Fibroblast of pulmonary artery (primary cell): ENCODE measurements at regions not wholly inside any gene's neighbourhood (a gene's known extent, or its start where the extent isn't known, plus 50 kb on each side); places are given as distances from the start of the nearest gene placed in this dataset.

Source experiments
- DNase-seq: peaks from one replicate; pipeline ENCODE4 v3.0.0-alpha.2; 2010; ENCODE audit warnings: low read depth
- H3K4me3 ChIP-seq: replicated peaks from 2 replicates; pipeline ENCODE4 v1.5.1; 2011; ENCODE audit warnings: low read depth, mild to moderate bottlenecking, control low read depth, low read length, moderate library complexity
- CTCF ChIP-seq: IDR thresholded peaks from 2 replicates; pipeline ENCODE4 v1.5.1; 2011; ENCODE audit warnings: mild to moderate bottlenecking, control low read depth, low read length, inconsistent platforms; ENCODE audit errors: missing control alignments

GRCh38 chr18:57220480-57220879 lies 73.6 kb downstream of the BOD1L2 start:
- no peak for TF ChIP-seq CTCF
- no peak overlapping the region for H3K4me3 ChIP-seq

GRCh38 chr18:57220930-57221483 lies 74.1 kb downstream of the BOD1L2 start:
- TF ChIP-seq CTCF, result no peak

More at GRCh38 chr18:57220480-57220879, 73.6 kb downstream of the BOD1L2 start:
- no peak for DNase-seq

GRCh38 chr18:57223144-57223870 lies 76.4 kb downstream of the BOD1L2 start:
- H3K4me3 ChIP-seq, result no peak overlapping the region
- DNase-seq, result no peak

More at GRCh38 chr18:57220930-57221483, 74.1 kb downstream of the BOD1L2 start:
- no peak for DNase-seq
- H3K4me3 ChIP-seq, result no peak overlapping the region

GRCh38 chr18:57230861-57231585 lies 84.1 kb downstream of the BOD1L2 start:
- no peak for TF ChIP-seq CTCF
- DNase-seq, result no peak
- no peak overlapping the region for H3K4me3 ChIP-seq

More at GRCh38 chr18:57223144-57223870, 76.4 kb downstream of the BOD1L2 start:
- no peak for TF ChIP-seq CTCF

GRCh38 chr18:57231864-57232263 lies 85.0 kb downstream of the BOD1L2 start:
- H3K4me3 ChIP-seq, result no peak overlapping the region
- no peak for TF ChIP-seq CTCF
- no peak for DNase-seq

GRCh38 chr18:57234346-57234745 lies 87.5 kb downstream of the BOD1L2 start:
- no peak for TF ChIP-seq CTCF
- no peak for DNase-seq
- no peak overlapping the region for H3K4me3 ChIP-seq
